ENCODE measurements at regions not wholly inside any gene's neighbourhood (a gene's known extent, or its start where the extent isn't known, plus 50 kb on each side); places are given as distances from the start of the nearest gene placed in this dataset.
A peak's percentile ranks its signal among the peaks of the same experiment; 100 is the strongest.
"Not testable (repeated sequence)": the region's sequence is repeated elsewhere in the genome, so short reads cannot be mapped to it uniquely, and the experiment has no call there.

- not testable (repeated sequence) for H3K27me3 Mint-ChIP-seq, H3K4me1 Mint-ChIP-seq, DNase-seq, H3K27ac Mint-ChIP-seq, H3K4me3 Mint-ChIP-seq, H3K9me3 Mint-ChIP-seq, H3K36me3 Mint-ChIP-seq
Observed at GRCh38 chr5:69907941-69908340, 117.1 kb upstream of the SERF1B start.

GRCh38 chr5:69913771-69914170 is 111.3 kb upstream of the SERF1B start:
- not testable (repeated sequence) for H3K9me3 Mint-ChIP-seq, H3K4me3 Mint-ChIP-seq, H3K27me3 Mint-ChIP-seq, H3K4me1 Mint-ChIP-seq, H3K36me3 Mint-ChIP-seq, H3K27ac Mint-ChIP-seq
- peak; percentile 0 for DNase-seq
